ENCODE measurements at regions not wholly inside any gene's neighbourhood (a gene's known extent, or its start where the extent isn't known, plus 50 kb on each side); places are given as distances from the start of the nearest gene placed in this dataset.

GRCh38 chr2:217254111-217254510 lies 394.2 kb upstream of the TNP1 start:
- no peak for DNase-seq (ENCODE audit: low read depth)
- TF ChIP-seq CTCF (conservative IDR thresholded peaks at IDR 0.05; ENCODE audit: control insufficient read depth, insufficient read depth, low read depth, low read length), result no peak
- H3K4me3 ChIP-seq (ENCODE audit: control insufficient read depth, low read depth, low read length), result no peak overlapping the region

- no peak for TF ChIP-seq CTCF (conservative IDR thresholded peaks at IDR 0.05; ENCODE audit: control insufficient read depth, insufficient read depth, low read depth, low read length)
- no peak for DNase-seq (ENCODE audit: low read depth)
- H3K4me3 ChIP-seq (ENCODE audit: control insufficient read depth, low read depth, low read length), result no peak overlapping the region
Observed at GRCh38 chr2:217252181-217252580, 392.3 kb upstream of the TNP1 start.

GRCh38 chr2:217250013-217250524 lies 390.2 kb upstream of the TNP1 start:
- no peak overlapping the region for H3K4me3 ChIP-seq (ENCODE audit: control insufficient read depth, low read depth, low read length)
- TF ChIP-seq CTCF (conservative IDR thresholded peaks at IDR 0.05; ENCODE audit: control insufficient read depth, insufficient read depth, low read depth, low read length), result no peak
- DNase-seq (ENCODE audit: low read depth), result no peak

- DNase-seq (ENCODE audit: low read depth), result no peak
- no peak overlapping the region for H3K4me3 ChIP-seq (ENCODE audit: control insufficient read depth, low read depth, low read length)
- TF ChIP-seq CTCF (conservative IDR thresholded peaks at IDR 0.05; ENCODE audit: control insufficient read depth, insufficient read depth, low read depth, low read length), result no peak
Observed at GRCh38 chr2:217249121-217250012, 389.5 kb upstream of the TNP1 start.

- DNase-seq (ENCODE audit: low read depth), result no peak
- TF ChIP-seq CTCF (conservative IDR thresholded peaks at IDR 0.05; ENCODE audit: control insufficient read depth, insufficient read depth, low read depth, low read length), result no peak
- no peak overlapping the region for H3K4me3 ChIP-seq (ENCODE audit: control insufficient read depth, low read depth, low read length)
Observed at GRCh38 chr2:217248312-217248935, 388.6 kb upstream of the TNP1 start.

GRCh38 chr2:217247476-217247875 lies 387.6 kb upstream of the TNP1 start:
- TF ChIP-seq CTCF (conservative IDR thresholded peaks at IDR 0.05; ENCODE audit: control insufficient read depth, insufficient read depth, low read depth, low read length), result no peak
- DNase-seq (ENCODE audit: low read depth), result no peak
- no peak overlapping the region for H3K4me3 ChIP-seq (ENCODE audit: control insufficient read depth, low read depth, low read length)
